Neural crest cell (in vitro differentiated cells): ENCODE measurements at regions not wholly inside any gene's neighbourhood (a gene's known extent, or its start where the extent isn't known, plus 50 kb on each side); places are given as distances from the start of the nearest gene placed in this dataset.

Experiments
- DNase-seq: peaks from one replicate; pipeline ENCODE4 v3.0.0; 2021; ENCODE audit warnings: low read depth, mixed read lengths, low spot score
- H3K27ac Mint-ChIP-seq: one replicate; pipeline ENCODE4 v1.8.0; 2021; ENCODE audit warnings: mild to moderate bottlenecking, mixed read lengths; ENCODE audit not compliant: unreplicated experiment
- H3K27me3 Mint-ChIP-seq: 2 replicates; pipeline ENCODE4 v1.8.0; 2021; ENCODE audit warnings: low read depth, mild to moderate bottlenecking, mixed read lengths
- H3K36me3 Mint-ChIP-seq: 2 replicates; pipeline ENCODE4 v1.8.0; 2021; ENCODE audit warnings: low read depth, mild to moderate bottlenecking, mixed read lengths
- H3K4me1 Mint-ChIP-seq: 2 replicates; pipeline ENCODE4 v1.8.0; 2021; ENCODE audit warnings: mixed read lengths
- H3K4me3 Mint-ChIP-seq: one replicate; pipeline ENCODE4 v1.8.0; 2021; ENCODE audit warnings: mild to moderate bottlenecking, mixed read lengths
- H3K9me3 Mint-ChIP-seq: 2 replicates; pipeline ENCODE4 v1.8.0; 2021; ENCODE audit warnings: mixed read lengths
- TF ChIP-seq, protein P1 (sequence below): fragments of 200-600 bp; sonication (generic); conservative IDR thresholded peaks from 2 replicates; pipeline ENCODE4 v1.5.0; 2021; ENCODE audit warnings: antibody characterized with exemption, mild to moderate bottlenecking

DNA sequence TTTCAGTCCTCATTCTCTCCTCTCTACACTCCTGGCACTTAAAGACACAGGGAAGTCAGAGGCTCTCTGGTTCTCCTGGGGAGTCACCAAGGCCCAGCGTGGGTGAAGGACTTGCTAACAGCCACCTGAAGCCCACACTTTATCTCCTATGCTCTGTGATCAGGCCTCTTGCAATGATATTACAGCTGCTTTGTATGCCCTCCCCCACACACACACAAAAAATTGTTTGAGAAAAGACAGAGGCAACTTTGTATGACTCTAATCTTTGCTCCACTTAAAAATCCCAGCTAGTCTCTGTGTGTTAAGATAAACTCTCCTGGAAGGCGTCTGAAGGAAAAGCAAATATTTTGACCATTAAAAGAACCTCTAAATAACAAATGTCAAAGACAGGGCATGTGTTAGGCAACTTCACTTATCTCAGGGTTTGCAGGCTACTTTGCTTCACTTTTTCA, 507.2 kb downstream of the TNS3 start:
- Mint-ChIP-seq H3K27me3 (no peaks in the 10 kb centered on the region), H3K36me3 (no peaks in the 10 kb centered on the region), H3K9me3 (no peaks in the 10 kb centered on the region), H3K27ac (no peak overlapping the region), H3K4me3 (no peak overlapping the region), H3K4me1 (peaks cover 9% of the 10 kb centered on the region)
- TF ChIP-seq, protein P1, sequence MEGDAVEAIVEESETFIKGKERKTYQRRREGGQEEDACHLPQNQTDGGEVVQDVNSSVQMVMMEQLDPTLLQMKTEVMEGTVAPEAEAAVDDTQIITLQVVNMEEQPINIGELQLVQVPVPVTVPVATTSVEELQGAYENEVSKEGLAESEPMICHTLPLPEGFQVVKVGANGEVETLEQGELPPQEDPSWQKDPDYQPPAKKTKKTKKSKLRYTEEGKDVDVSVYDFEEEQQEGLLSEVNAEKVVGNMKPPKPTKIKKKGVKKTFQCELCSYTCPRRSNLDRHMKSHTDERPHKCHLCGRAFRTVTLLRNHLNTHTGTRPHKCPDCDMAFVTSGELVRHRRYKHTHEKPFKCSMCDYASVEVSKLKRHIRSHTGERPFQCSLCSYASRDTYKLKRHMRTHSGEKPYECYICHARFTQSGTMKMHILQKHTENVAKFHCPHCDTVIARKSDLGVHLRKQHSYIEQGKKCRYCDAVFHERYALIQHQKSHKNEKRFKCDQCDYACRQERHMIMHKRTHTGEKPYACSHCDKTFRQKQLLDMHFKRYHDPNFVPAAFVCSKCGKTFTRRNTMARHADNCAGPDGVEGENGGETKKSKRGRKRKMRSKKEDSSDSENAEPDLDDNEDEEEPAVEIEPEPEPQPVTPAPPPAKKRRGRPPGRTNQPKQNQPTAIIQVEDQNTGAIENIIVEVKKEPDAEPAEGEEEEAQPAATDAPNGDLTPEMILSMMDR, result no peak
- no peak for DNase-seq

DNA sequence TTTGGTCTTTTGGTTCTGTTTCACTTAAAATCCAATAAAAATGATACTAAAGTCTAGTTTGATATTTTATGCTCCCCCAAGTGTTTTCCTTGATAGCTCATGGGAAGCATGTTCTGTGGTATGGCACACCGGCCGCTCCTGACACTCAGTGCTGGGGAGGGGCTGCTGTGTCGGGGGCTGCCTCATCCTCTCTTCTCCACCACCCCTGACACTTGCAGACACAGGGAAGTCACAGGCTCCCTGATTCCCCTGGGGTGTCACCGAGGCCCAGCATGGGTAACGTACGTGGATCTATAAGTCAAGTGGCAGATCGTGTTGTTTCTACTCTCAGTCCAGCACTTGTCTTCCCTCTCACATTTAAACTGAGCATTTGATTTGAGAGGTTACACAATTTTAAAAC, 508.6 kb downstream of the TNS3 start:
- DNase-seq, result no peak
- TF ChIP-seq, protein P1, result no peak
- Mint-ChIP-seq H3K9me3 (no peaks in the 10 kb centered on the region), H3K36me3 (peaks cover under 1% of the 10 kb centered on the region), H3K4me1 (peaks cover 10% of the 10 kb centered on the region), H3K27ac (no peak overlapping the region), H3K4me3 (no peak overlapping the region), H3K27me3 (no peaks in the 10 kb centered on the region)

DNA sequence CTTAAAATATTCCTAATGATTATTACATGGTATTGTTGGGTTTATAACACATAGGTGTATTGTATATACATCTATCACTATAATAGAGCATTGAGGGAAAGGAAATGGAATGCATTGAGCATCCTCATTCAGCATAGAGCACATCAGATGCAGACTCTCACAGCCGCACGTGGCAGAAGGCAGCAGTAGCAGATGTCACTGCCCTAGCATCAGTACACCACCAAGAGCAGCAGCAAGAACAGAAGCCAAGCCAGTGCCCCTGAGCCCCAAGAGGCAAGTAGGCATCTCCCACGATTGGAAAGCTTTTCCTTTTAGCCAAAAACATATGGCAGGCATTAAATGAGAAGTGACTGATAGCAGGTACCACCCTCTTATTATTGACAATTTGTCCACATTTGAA, 510.0 kb downstream of the TNS3 start:
- peaks cover 3% of the 10 kb centered on the region for H3K36me3 Mint-ChIP-seq
- H3K4me1 Mint-ChIP-seq, result peaks cover 24% of the 10 kb centered on the region
- H3K9me3 Mint-ChIP-seq, result peaks cover 3% of the 10 kb centered on the region
- DNase-seq, result no peak
- TF ChIP-seq, protein P1, result no peak
- H3K4me3 Mint-ChIP-seq, result no peak overlapping the region
- no peaks in the 10 kb centered on the region for H3K27me3 Mint-ChIP-seq
- no peak overlapping the region for H3K27ac Mint-ChIP-seq

DNA sequence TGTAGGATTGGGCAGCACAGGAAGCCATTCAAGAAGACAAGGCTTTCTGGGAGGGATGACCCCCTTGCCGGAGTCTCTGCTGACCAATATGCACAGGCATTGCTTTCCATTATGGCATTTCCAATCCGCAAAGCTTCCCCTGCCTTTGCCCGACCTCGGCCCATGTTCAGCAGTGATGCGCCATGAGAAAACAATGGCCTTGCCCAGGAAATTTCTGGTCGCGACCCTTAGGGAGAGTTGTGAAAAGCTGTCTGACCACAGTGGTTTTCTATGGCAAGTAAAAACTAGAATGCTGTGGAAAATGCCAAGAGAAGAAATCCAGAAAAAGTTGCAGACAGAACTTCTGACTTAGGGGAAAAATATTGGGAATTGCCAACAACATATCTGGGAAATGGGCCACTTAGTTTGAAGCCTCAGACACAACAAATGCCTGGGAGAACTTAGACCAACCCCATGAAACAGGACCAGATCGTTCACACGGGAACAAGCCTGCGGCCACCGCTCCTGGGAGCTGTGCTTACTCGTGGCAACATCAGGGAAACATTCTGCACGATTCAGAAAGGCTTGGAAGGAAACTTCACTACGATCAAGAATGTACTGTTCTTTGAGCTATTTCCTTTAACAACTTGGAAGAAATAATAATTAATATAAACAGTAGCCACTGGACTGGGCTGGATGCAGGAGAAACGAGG, 512.4 kb downstream of the TNS3 start:
- TF ChIP-seq, protein P1, result no peak
- H3K4me3 Mint-ChIP-seq, result no peak overlapping the region
- H3K27me3 Mint-ChIP-seq, result no peaks in the 10 kb centered on the region

DNA sequence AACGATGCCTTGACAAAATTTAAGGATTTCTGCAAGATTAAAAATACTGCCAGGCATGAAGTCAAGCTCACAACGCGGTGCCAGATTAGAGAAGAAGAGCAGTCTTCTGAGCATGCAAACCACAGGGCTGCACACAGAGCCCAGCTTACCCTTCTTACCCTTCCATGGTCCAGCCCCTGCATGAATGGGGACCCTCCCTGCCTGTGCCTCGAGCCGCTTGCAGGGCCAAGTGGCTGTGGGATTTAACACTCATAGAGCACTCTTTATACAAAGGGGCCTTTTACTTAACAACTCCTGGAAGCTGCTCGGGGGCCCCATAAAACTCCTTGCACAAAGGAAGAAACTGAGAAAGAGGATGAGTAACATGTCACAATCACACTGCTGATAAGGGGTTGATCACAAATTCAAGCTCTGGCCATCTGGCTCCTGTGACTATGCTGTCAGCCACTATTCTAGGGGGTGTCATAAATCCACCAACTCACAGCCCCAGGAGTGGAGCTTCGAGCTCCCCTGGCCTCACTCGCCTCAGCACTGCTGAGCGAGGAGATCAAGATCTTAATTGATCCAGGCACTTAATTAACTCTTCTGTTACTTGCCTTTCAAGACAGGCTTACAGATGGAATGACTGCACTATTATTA, 514.8 kb downstream of the TNS3 start:
- Mint-ChIP-seq H3K27me3 (no peaks in the 10 kb centered on the region), H3K36me3 (peaks cover 6% of the 10 kb centered on the region), H3K9me3 (peaks cover 7% of the 10 kb centered on the region), H3K4me1 (peaks cover 22% of the 10 kb centered on the region), H3K4me3 (peak overlapping the region; percentile 14), H3K27ac (peak overlapping the region; percentile 96)
- DNase-seq, result no peak
- TF ChIP-seq, protein P1, result no peak

More for the DNA sequence above, 512.4 kb downstream of the TNS3 start:
- no peak for DNase-seq
- H3K4me1 Mint-ChIP-seq, result peaks cover 25% of the 10 kb centered on the region
- peaks cover 7% of the 10 kb centered on the region for H3K9me3 Mint-ChIP-seq
- no peak overlapping the region for H3K27ac Mint-ChIP-seq
- peaks cover 6% of the 10 kb centered on the region for H3K36me3 Mint-ChIP-seq
